HG03457 (cell line): ENCODE measurements at regions not wholly inside any gene's neighbourhood (a gene's known extent, or its start where the extent isn't known, plus 50 kb on each side); places are given as distances from the start of the nearest gene placed in this dataset.
"Not testable (repeated sequence)": the region's sequence is repeated elsewhere in the genome, so short reads cannot be mapped to it uniquely, and the experiment has no call there.

Experiments
- ATAC-seq: cut with Tn5 transposase; IDR thresholded peaks from one replicate; pipeline ENCODE4 v1.9.1; 2021; ENCODE audit warnings: moderate number of reproducible peaks; ENCODE audit not compliant: unreplicated experiment

DNA sequence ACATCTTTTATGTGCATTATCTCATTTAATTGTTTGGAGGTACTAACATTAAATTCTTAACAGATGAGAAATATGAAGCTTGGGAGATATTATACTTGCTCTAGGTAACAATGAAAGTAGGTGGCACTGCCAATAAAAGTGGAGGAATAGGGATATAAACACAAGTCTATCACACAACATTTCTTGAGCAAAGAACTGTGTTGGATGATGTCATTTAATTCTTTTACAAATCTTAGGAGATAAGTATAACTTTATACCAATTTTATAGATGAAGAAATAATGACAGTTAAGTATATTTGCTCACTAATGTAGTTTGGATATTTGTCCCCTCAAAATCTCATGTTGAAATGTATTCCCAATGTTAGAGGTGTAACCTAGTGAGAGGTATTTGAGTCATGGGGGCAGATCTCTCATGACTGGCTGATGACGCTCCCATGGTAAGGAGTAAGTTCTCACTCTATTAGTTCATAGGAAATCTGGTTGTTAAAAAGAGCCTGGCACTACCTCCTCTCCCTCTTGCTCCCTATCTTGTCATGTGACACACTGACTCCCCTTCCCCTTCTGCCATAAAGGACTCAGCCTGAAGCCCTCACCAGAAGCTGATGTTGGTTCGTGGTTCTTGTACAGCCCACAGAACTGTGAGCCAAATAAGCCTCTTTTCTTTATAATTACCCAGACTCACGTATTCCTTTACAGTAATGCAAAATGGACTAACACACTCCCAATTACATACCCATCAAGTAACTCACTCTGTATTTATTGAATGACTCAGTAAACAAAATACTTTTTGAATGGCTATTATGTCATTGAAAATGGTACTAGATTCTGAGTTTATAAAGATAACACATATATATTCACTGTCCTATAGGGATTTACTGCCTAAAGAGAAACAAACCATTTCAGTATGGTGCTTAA, 146.8 kb upstream of the KITLG start:
- ATAC-seq, result no peak

GRCh38 chr12:88725592-88726143, 145.4 kb upstream of the KITLG start:
- ATAC-seq, result no peak

- no peak for ATAC-seq
These were observed 142.9 kb upstream of the KITLG start for GRCh38 chr12:88723219-88723618.

DNA sequence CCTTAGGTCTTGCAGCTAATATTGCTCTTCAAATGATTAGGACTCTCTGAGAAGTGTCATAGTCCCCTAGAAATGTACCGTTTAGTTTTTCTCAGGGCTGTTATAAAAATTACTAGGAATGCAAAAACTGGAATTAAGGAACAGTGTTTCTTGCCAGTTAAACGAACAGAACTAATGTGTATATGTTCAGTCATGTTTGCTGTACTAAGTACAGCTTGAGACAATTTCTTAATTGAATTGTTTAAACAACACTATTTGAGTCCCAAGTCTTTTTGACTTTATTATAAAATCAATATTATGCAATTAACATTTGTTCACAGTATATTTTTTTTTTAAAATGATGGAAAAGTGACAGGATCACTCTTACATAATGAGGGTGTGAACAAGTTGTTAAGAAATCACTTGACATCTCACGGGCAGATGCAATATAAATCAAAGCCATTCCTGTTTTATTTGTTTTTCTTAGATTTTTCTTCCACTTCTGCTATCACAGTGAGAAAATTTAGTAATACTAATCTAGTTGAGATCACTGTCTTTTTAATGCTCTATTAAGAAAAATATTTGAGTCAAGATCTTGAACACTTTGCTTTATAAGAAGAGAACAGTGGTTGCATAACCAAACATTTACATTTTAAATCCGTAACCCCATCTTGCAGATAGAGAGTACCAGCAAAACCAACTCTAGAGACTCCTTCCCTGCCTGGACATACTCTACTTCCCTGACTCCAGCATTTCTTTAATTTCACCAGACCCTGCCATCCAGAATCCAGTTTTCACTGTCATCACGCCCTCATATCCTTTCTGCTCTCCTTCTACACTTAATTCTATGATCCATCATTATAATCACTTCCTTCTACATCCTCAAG, 140.7 kb upstream of the KITLG start:
- no peak for ATAC-seq

DNA sequence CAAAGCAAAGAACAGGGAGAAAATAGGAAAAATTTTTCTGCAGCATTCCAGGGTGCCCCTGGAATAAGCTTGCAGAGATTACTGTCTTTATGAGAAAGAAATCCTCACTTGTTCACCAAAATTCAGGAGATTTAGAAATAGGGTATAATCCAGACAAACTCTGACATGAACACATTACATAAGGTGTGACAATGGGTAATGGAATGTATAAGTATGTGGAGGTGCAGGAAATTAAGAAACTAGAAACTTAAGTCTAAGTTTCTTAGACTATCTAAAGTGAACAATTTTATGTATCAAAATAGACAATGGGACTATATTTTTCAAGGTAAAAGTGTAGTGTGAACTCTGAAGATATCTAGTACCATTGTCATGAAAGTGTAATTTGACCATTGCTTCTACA, 140.0 kb upstream of the KITLG start:
- no peak for ATAC-seq

DNA sequence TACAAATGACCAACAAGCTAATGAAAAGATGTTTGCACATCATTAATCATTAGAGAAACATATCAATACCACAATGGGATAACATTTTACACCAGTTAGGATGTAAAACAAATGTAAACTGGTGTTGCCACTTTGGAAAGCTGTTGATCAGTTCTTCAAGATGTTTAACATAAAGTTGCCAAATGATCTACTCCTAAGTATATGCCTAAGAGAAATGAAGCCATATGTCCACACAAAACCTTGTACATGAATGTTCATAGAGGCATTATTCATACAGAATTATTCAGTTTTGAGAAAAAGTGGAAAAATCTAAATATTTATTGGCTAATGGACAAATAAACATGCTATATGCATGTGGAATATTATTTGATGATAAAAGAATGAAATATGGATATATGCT, 136.9 kb upstream of the KITLG start:
- no peak for ATAC-seq

GRCh38 chr12:88716240-88716639, 136.0 kb upstream of the KITLG start:
- ATAC-seq, result no peak

DNA sequence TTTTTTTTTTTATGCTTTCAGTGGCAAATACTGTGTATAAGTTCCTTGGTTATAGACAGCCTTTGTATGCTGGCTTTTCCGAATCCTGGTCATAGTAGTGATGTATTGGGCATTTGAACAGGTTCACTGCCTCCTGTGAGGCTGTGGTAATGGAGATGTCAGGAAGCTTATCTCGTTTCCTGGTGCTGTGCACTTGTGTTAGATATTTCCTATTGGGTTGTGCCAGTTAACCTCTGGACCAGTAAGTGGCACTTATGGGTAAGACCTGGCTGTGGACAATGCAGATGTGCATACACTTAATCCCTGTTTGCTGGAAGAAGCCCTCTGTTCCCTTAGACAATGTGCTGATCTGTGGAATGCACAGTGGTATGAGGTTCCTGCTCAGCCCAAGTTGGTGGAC, 135.4 kb upstream of the KITLG start:
- ATAC-seq, result no peak

- ATAC-seq, result not testable (repeated sequence)
These were observed 134.1 kb upstream of the KITLG start for GRCh38 chr12:88714263-88714882.

DNA sequence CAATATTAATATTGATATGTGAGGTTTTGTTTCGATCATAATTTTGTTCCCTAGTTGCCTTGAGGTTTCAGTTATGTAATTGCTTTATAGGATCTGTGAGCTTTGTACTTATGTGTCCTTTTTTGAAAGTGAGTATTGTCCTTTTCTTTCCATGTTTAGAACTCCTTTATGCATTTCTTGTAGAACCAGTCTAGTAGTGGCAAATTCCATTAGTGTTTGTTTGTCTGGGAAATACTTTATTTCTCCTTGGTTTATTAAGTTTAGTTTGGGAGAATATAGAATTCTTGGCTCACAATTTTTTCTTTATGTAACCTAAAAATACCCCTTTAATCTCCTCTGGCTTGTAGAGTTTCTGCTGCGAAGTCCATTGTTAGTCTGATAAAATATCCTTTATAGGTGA, 127.5 kb upstream of the KITLG start:
- ATAC-seq, result no peak

DNA sequence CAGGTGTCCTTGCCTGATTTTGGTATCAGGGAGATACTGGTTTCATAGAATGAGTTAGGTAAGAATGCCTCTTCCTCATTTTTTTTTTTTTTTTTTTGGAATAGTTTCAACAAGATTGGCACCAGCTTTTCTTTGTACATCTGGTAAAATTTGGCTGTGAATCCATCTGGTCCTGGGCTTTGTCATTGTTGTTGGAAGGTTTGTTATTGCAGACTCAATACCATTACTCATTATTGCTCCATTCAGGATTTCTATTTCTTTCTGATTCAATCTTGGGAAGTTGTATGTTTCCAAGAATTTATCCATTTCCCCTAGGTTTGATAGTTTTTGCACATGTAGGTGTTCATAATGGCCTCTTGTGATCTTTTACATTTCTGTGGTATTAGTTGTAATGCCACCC, 126.0 kb upstream of the KITLG start:
- ATAC-seq, result no peak

DNA sequence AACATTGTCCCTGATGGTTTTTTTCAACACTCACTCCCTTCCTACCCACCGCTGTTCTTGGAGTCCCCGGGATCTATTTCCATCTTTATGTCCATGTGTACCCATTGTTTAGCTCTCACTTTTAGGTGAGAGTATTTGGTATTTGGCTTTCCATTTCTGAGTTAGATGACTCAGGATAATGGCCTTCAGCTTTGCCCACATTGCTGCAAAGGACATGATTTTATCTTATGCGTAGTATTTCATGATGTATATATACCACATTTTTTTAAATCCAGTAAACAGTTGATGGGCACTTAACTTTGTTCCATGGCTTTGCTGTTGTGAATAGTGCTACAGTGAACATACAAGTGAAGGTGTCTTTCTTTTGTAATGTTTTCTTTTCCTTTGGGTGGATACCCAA, 123.5 kb upstream of the KITLG start:
- no peak for ATAC-seq

GRCh38 chr12:88698471-88698870, 118.2 kb upstream of the KITLG start:
- ATAC-seq, result no peak

GRCh38 chr12:88693837-88694445, 113.7 kb upstream of the KITLG start:
- ATAC-seq, result no peak

GRCh38 chr12:88691811-88692210, 111.5 kb upstream of the KITLG start:
- ATAC-seq, result no peak

DNA sequence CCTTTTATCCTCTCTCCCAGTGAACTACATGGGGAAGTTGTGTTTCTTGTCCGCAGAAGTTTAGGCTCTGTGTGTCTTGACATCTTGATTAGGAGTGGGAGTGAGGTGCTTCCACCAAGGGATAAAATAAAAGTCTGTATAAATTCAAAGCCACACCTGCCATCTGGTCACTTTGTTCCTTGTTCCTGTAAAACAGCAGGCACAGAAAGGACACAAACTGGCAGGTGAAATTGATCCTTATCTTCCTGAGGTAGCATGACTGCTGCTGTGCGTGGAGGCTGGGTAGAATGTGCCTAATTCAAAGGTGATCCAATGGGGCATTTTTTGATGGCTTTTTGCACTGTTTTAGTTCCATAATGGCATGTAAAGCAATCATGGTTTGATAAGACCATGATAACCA, 104.3 kb upstream of the KITLG start:
- ATAC-seq, result no peak

- ATAC-seq, result no peak
These were observed 103.9 kb upstream of the KITLG start for GRCh38 chr12:88684170-88684569.

DNA sequence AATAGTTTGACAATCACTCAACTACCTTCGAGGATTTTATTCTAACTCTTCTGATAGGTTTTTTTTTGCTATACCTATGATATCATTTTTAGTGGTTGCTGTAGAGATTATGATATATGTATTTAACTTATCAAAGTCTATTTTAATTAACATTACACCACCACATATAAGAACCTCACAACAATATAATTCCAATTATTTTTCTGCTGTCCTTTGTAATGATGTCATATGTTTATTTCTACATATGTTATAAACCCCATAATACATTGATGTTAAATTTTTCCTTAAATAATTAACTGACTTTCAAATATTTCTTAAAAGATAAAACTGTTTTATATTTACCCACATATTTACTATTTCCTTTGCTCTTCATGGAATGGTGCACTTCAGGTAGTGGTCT, 103.4 kb upstream of the KITLG start:
- no peak for ATAC-seq

DNA sequence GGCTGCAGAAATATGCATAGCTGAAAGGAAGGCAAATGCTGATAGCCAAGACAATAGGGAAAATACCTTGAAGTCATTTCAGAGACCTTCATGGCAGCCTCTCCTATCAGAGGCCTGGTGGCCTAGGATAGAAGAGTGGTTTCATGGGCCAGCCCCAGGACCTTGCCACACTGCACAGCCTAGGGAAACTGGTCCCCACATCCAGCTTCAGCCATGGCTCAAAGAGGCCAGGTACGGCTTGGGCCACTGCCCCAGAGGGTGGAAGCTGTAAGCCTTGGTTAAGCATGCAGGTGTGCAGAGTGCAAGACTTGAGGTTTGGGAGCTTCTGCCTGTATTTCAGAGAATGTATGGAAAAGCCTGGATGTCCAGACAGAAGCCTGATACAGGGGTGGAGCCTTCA, 101.0 kb upstream of the KITLG start:
- ATAC-seq, result no peak

DNA sequence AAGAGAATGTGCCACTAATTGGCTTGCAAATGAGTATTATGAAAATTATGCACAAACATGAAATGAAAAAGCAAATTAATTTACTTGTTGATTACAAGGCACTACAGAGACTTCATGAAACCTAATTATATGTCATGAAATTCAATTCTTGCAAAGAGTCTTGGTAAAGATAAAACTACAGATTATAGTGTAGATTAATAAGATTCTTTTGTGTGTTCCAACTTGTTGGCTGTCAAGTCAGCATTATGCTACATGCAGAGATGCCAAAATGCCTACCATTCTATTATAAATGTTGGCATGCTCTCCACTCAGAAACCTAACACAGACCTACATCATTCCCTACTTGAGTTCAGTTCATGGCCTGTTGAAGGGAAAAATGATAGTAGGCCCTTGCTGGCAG, 97.2 kb upstream of the KITLG start:
- ATAC-seq, result no peak

- not testable (repeated sequence) for ATAC-seq
These were observed 87.3 kb upstream of the KITLG start for GRCh38 chr12:88667615-88668014.
